DOHH2 (cell line): ENCODE measurements at regions not wholly inside any gene's neighbourhood (a gene's known extent, or its start where the extent isn't known, plus 50 kb on each side); places are given as distances from the start of the nearest gene placed in this dataset.

ENCODE experiments used
- H3F3A ChIP-seq: fragments of 200-600 bp; sonication (generic), shearing (Covaris generic); 2 replicates; pipeline ENCODE4 v1.6.0; 2016; ENCODE audit warnings: antibody characterized with exemption, mild to moderate bottlenecking; ENCODE audit not compliant: control insufficient read depth, insufficient read depth
- H3K27ac ChIP-seq: fragments of 200-600 bp; sonication (generic); 2 replicates; pipeline ENCODE4 v1.5.1; 2014; ENCODE audit warnings: low read depth, mild to moderate bottlenecking, low read length, moderate library complexity
- H3K27me3 ChIP-seq: fragments of 200-600 bp; sonication (generic); 2 replicates; pipeline ENCODE4 v1.6.1; 2014; ENCODE audit warnings: mild to moderate bottlenecking, low read length, mixed read lengths; ENCODE audit not compliant: control insufficient read depth
- H3K36me3 ChIP-seq: fragments of 200-600 bp; sonication (generic); 2 replicates; pipeline ENCODE4 v1.6.1; 2014; ENCODE audit warnings: mild to moderate bottlenecking, low read length, moderate library complexity, mixed read lengths; ENCODE audit not compliant: control insufficient read depth
- H3K4me1 ChIP-seq: fragments of 200-600 bp; sonication (generic); 2 replicates; pipeline ENCODE4 v1.6.1; 2014; ENCODE audit warnings: mild to moderate bottlenecking, low read length, mixed read lengths; ENCODE audit not compliant: control insufficient read depth
- H3K4me2 ChIP-seq: fragments of 200-600 bp; sonication (generic); 2 replicates; pipeline ENCODE4 v1.6.0; 2014; ENCODE audit warnings: mild to moderate bottlenecking, low read length, moderate library complexity
- H3K4me3 ChIP-seq: fragments of 200-600 bp; sonication (generic); 2 replicates; pipeline ENCODE4 v1.5.1; 2014; ENCODE audit warnings: mild to moderate bottlenecking, low read length, mixed read lengths
- H3K79me2 ChIP-seq: fragments of 200-600 bp; sonication (generic); 2 replicates; pipeline ENCODE4 v1.6.1; 2014; ENCODE audit warnings: mild to moderate bottlenecking, low read length, mixed read lengths; ENCODE audit not compliant: control insufficient read depth
- H3K9me2 ChIP-seq: fragments of 200-600 bp; sonication (generic); replicated peaks from 2 replicates; pipeline ENCODE4 v1.6.1; 2014; ENCODE audit warnings: mild to moderate bottlenecking, low read length, mixed read lengths; ENCODE audit not compliant: control insufficient read depth
- H3K9me3 ChIP-seq: fragments of 200-600 bp; sonication (generic); 2 replicates; pipeline ENCODE4 v1.6.1; 2014; ENCODE audit warnings: antibody characterized with exemption, low read length, mixed read lengths; ENCODE audit not compliant: control insufficient read depth, insufficient read depth
- H4K20me1 ChIP-seq: fragments of 200-600 bp; sonication (generic); 2 replicates; pipeline ENCODE4 v1.6.0; 2014; ENCODE audit warnings: low read depth, mild to moderate bottlenecking, antibody characterized with exemption, low read length, moderate library complexity; ENCODE audit not compliant: control insufficient read depth, insufficient read depth
- CTCF ChIP-seq: fragments of 200-600 bp; sonication (generic); IDR thresholded peaks from one replicate; pipeline ENCODE4 v1.5.1; 2014; ENCODE audit warnings: antibody characterized with exemption, mild to moderate bottlenecking, low read depth, low read length; ENCODE audit not compliant: poor library complexity, severe bottlenecking
- EZH2phosphoT487 ChIP-seq: fragments of 200-600 bp; sonication (generic); IDR thresholded peaks from 2 replicates; pipeline ENCODE4 v1.6.1; 2017; ENCODE audit warnings: borderline replicate concordance, mild to moderate bottlenecking, antibody characterized with exemption, low read length, moderate library complexity, mixed read lengths

- H3K4me1 ChIP-seq, result no peaks in the 10 kb centered on the region
- TF ChIP-seq EZH2phosphoT487 (no peak), CTCF (no peak)
- H3K36me3 ChIP-seq, result no peaks in the 10 kb centered on the region
- H3K4me3 ChIP-seq, result no peak overlapping the region
- H3K79me2 ChIP-seq, result no peaks in the 10 kb centered on the region
- H3K9me3 ChIP-seq, result no peaks in the 10 kb centered on the region
- H3K4me2 ChIP-seq, result no peak overlapping the region
- no peaks in the 10 kb centered on the region for H4K20me1 ChIP-seq
- H3K27ac ChIP-seq, result no peak overlapping the region
- no peaks in the 10 kb centered on the region for H3K9me2 ChIP-seq
- no peaks in the 10 kb centered on the region for H3K27me3 ChIP-seq
- H3F3A ChIP-seq, result no peaks in the 10 kb centered on the region
Measured at GRCh38 chr1:74835051-74835450, 102.1 kb downstream of the TYW3 start.

GRCh38 chr1:74842726-74843125 is 109.8 kb downstream of the TYW3 start:
- H3K27me3 ChIP-seq, result no peaks in the 10 kb centered on the region
- TF ChIP-seq EZH2phosphoT487 (no peak), CTCF (no peak)
- H3K36me3 ChIP-seq, result no peaks in the 10 kb centered on the region
- H3K9me2 ChIP-seq, result no peaks in the 10 kb centered on the region
- H4K20me1 ChIP-seq, result no peaks in the 10 kb centered on the region
- H3K79me2 ChIP-seq, result no peaks in the 10 kb centered on the region
- H3K4me1 ChIP-seq, result no peaks in the 10 kb centered on the region
- no peak overlapping the region for H3K4me3 ChIP-seq
- no peak overlapping the region for H3K4me2 ChIP-seq
- no peaks in the 10 kb centered on the region for H3K9me3 ChIP-seq
- no peak overlapping the region for H3K27ac ChIP-seq
- no peaks in the 10 kb centered on the region for H3F3A ChIP-seq

GRCh38 chr1:74847715-74848114 is 114.8 kb downstream of the TYW3 start:
- Histone ChIP-seq H3K27ac (no peak overlapping the region), H3K79me2 (no peaks in the 10 kb centered on the region), H4K20me1 (no peaks in the 10 kb centered on the region), H3K27me3 (no peaks in the 10 kb centered on the region), H3K4me1 (no peaks in the 10 kb centered on the region), H3F3A (no peaks in the 10 kb centered on the region), H3K9me3 (no peaks in the 10 kb centered on the region), H3K4me3 (no peak overlapping the region), H3K9me2 (no peaks in the 10 kb centered on the region), H3K4me2 (no peak overlapping the region), H3K36me3 (no peaks in the 10 kb centered on the region)
- TF ChIP-seq EZH2phosphoT487 (no peak), CTCF (no peak)

- H3K4me2 ChIP-seq, result no peak overlapping the region
- no peaks in the 10 kb centered on the region for H4K20me1 ChIP-seq
- H3K4me1 ChIP-seq, result peaks cover 5% of the 10 kb centered on the region; the same call in 1 of the 2 replicates
- no peaks in the 10 kb centered on the region for H3K9me3 ChIP-seq
- no peak overlapping the region for H3K27ac ChIP-seq
- H3F3A ChIP-seq, result no peaks in the 10 kb centered on the region
- no peaks in the 10 kb centered on the region for H3K27me3 ChIP-seq
- TF ChIP-seq CTCF (no peak), EZH2phosphoT487 (no peak)
- H3K9me2 ChIP-seq, result no peaks in the 10 kb centered on the region
- H3K79me2 ChIP-seq, result no peaks in the 10 kb centered on the region
- H3K4me3 ChIP-seq, result no peak overlapping the region
- no peaks in the 10 kb centered on the region for H3K36me3 ChIP-seq
Measured at GRCh38 chr1:74853756-74854155, 120.8 kb downstream of the TYW3 start.
